ENCODE measurements at regions not wholly inside any gene's neighbourhood (a gene's known extent, or its start where the extent isn't known, plus 50 kb on each side); places are given as distances from the start of the nearest gene placed in this dataset.

DNA sequence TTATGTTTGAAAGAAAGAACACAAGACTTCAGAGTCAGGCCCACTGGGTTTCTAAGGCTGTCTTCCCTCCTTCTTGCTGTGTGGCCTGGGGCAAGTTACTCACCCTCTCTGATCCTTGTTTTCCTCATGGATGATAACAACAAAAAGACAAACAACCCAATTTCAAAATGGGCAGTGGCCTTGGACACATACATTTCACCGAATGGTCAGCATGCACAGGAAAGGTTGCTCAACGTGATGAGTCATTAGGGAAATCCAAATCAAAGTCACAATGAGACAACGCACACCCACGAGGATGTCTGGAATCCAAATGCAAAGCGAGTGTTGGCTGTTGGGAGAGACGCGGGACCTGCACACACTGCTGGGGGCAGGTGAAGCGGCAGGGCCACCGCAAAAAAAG is 50.8 kb upstream of the PPP2R2C start:
- peak; percentile 49 for DNase-seq

- DNase-seq, result no peak
Measured at GRCh38 chr4:6524436-6524835, 50.6 kb upstream of the MAN2B2 start.
